ENCODE measurements at regions not wholly inside any gene's neighbourhood (a gene's known extent, or its start where the extent isn't known, plus 50 kb on each side); places are given as distances from the start of the nearest gene placed in this dataset.

DNA sequence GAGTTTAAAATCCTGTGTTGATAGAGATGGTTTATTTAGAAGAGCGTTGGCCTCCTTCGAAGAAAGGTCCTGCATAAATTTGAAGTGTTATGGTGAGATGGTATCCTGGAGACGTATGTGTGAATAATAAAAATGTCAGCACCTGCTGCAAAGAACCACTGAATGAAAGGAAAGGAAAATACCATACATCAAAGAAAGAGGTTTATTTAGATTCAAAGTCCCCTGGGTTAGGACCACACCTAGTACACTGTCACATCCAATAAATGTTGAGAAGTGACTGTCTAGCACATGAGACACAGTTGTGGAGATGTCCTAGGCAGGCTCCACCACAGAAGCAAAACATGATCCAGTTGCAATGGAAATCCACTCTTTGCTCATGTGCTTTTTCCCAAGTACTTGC is 214.7 kb downstream of the PAX1 start (continued):
- TF ChIP-seq NR1H2 (CRISPR knock-in tag; IDR thresholded peaks at IDR 0.05; ENCODE audit: borderline replicate concordance, low read depth) = no peak

- FAIRE-seq = no peak
- Histone ChIP-seq H3K9ac (ENCODE audit: insufficient read depth, low read depth, low read length) (no peak overlapping the region), H2AFZ (ENCODE audit: low read length) (no peak overlapping the region), H3K4me2 (ENCODE audit: low read depth, low read length) (no peak overlapping the region), H3K36me3 (replicated peaks in 1 of 2; ENCODE audit: control insufficient read depth in 1 of 2, insufficient read depth in 2 of 2, low read length in 2 of 2) (no peaks in the 10 kb centered on the region), H3K79me2 (ENCODE audit: insufficient read depth, low read length) (no peaks in the 10 kb centered on the region), H3K4me3 (replicated peaks in 1 of 3; ENCODE audit: insufficient read depth in 1 of 3, low read depth in 2 of 3, low read length in 3 of 3) (no peak overlapping the region), H3K9me3 (ENCODE audit: low read length) (no peaks in the 10 kb centered on the region), H3K27ac (ENCODE audit: extremely low read length, insufficient read depth, low read length) (no peak overlapping the region), H4K20me1 (ENCODE audit: insufficient read depth, low read length) (no peaks in the 10 kb centered on the region), H3K4me1 (ENCODE audit: insufficient read depth, low read length) (no peaks in the 10 kb centered on the region), H3K27me3 (ENCODE audit: control insufficient read depth in 1 of 2, insufficient read depth in 2 of 2, low read length in 2 of 2) (no peaks in the 10 kb centered on the region)
- intact Hi-C loops (cut with micrococcal nuclease; ENCODE audit: unreplicated experiment) = no loop called here
- CTCF ChIA-PET (ENCODE audit: low intra/inter-chr PET ratio, low total read pairs) = no interaction called here
- no peak for ATAC-seq
- DNase-seq (ENCODE audit: low spot score) = no peak
- BruUV-seq (replicated peaks) = no TSS peak
- TF ChIP-seq ATF7 (IDR thresholded peaks at IDR 0.05) (peak; percentile 91), ATF7 (CRISPR knock-in tag; IDR thresholded peaks at IDR 0.05) (no peak), MAFG (CRISPR knock-in tag; IDR thresholded peaks at IDR 0.05) (0 out of 2 replicates have a peak, but pooled peaks have one; percentile 7), ATF7-NPFF (CRISPR knock-in tag; IDR thresholded peaks at IDR 0.05; ENCODE audit: low read depth) (no peak), TCF12 (IDR thresholded peaks at IDR 0.05) (no peak), TCF12 (CRISPR knock-in tag; IDR thresholded peaks at IDR 0.05) (no peak), GATAD1 (CRISPR knock-in tag; IDR thresholded peaks at IDR 0.05) (no peak), ZNF407 (CRISPR knock-in tag; IDR thresholded peaks at IDR 0.05; ENCODE audit: not compliant biosample characterization) (no peak), CREB1 (IDR thresholded peaks at IDR 0.05) (peak; percentile 96), CREB1 (CRISPR knock-in tag; IDR thresholded peaks at IDR 0.05) (no peak), POLR2A (IDR thresholded peaks at IDR 0.05; ENCODE audit: insufficient read depth in 1 of 2, low read depth in 2 of 2, low read length in 2 of 2) (no peak), ZNF468 (CRISPR knock-in tag; IDR thresholded peaks at IDR 0.05) (no peak), IRX3 (CRISPR knock-in tag; IDR thresholded peaks at IDR 0.05; ENCODE audit: borderline replicate concordance, low read depth) (no peak), FUBP1 (CRISPR knock-in tag; IDR thresholded peaks at IDR 0.05; ENCODE audit: borderline replicate concordance) (no peak), MED8 (CRISPR knock-in tag; IDR thresholded peaks at IDR 0.05; ENCODE audit: insufficient replicate concordance) (no peak), ATF1 (CRISPR knock-in tag; IDR thresholded peaks at IDR 0.05) (no peak)
- POLR2A ChIA-PET = no interaction called here
- in situ Hi-C loops (cut with HindIII; ENCODE audit: extremely low pct_ligation_motif_present, low pct_unique_long_range_greater_than_20kb) = no loop called here
- 9% methylated on average over 7 of the region's 7 CpGs for WGBS (ENCODE audit: low lambda C conversion rate)
These were observed 212.9 kb downstream of the PAX1 start for GRCh38 chr20:21918398-21918797.

Measured in HepG2 (cell line).